CD4-positive, alpha-beta T cell treated with Interleukin-15 for 1 hour (primary cell): ENCODE measurements at regions not wholly inside any gene's neighbourhood (a gene's known extent, or its start where the extent isn't known, plus 50 kb on each side); places are given as distances from the start of the nearest gene placed in this dataset.
"Not testable (repeated sequence)": the region's sequence is repeated elsewhere in the genome, so short reads cannot be mapped to it uniquely, and the experiment has no call there.

Experiments used
- DNase-seq: peaks from one replicate; pipeline ENCODE4 v3.0.0-alpha.2; 2020

DNA sequence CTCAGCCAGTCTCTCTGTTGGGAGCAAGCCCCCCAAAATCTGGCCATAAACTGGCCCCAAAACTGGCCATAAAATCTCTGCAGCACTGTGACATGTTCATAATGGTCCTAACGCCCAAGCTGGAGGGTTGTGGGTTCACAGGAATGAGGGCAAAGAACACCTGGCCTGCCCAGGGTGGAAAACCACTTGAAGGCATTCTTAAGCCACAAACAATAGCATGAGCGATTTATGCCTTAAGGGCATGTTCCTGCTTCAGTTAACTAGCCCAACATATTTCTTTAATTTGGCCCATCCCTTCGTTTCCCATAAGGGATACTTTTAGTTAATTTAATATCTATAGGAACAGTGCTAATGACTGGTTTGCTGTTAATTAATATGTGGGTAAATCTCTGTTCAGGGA, 205.8 kb downstream of the ALG10 start:
- DNase-seq = not testable (repeated sequence)

DNA sequence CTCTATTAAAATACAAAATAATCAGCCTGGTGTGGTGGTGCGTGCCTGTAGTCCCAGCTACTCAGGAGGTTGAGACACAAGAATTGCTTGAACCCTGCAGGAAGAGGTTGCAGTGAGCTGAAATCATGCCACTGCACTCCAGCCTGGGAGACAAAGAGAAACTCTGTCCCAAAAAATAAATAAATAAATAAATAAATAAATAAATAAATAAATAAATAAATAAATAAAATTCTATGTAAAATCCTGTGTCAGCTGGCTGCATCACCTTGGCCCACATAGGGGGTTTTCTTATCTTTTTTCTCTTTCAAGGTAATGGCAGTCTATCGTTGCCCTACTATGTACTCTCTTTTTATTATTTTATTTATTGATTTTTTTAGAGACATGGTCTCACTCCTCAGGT, 206.7 kb downstream of the ALG10 start:
- DNase-seq = not testable (repeated sequence)

DNA sequence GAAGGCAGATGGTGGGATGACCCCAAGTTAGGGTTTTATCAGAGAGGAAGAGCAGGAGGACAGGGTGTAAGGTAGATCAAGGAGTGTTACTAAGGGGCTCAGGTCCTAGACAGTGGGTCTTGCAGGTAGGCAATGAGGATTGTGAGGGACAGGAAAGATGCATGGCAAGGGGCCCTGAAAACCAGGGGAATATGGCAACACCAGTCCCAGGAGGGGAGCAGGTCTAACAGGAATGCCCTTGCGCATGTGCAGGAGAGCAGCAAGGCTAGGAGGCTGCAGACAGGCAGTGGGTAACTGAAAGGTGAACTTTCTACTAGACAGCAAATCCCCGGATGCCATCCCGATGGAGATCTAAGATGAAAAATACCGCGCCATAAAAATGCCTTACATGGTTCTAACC, 211.3 kb downstream of the ALG10 start:
- DNase-seq = no peak

DNA sequence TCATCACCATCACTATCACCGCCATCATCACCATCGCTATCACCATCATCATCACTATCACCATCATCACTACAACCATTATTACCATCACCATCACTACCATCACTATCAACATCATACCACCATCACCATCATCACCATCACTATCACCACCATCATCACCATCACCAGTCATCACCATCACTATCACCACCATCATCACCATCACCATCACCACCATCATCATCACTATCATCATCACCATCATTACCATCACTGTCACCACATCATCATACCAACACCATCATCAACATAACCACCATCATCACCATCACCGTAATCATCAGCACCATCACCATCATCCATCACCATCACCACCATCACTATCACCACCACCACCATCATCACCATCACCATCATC, 213.8 kb downstream of the ALG10 start:
- no peak for DNase-seq

DNA sequence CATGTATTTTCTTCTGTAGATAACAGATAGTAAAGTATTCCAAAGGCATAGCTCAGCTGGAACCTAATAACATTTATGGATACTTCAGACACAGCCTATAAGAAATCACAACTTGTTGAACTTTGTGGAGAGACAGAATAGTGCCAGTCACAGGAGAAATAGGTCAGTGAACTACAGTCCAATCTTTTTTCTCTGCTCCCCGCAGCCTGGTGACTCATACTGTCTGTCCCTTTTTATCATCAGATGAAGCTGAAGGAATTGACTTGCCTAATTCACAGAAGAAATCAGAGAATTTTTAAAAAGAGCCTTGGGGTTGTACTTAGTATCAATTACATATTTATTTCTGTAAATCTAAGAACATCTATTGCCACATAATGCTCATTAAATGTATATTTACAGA, 222.3 kb downstream of the ALG10 start:
- DNase-seq = no peak

DNA sequence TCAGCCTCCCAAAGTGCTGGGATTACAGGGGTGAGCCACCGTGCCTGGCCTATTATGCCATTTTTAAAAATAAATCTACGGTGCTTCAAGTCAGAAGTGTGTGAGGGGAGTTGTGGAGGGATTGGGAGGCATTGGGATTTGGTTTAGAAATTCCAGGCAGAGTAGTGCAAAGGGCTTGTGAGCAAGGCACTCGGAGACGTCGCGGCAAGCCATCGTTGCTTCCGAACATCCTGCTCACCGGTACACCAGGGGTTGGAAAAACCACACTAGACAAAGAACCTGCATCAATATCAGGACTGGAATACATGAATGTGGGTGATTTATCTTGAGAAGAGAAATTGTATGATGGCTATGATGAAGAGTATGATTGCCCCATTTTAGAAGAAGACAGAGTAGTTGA, 227.0 kb downstream of the ALG10 start:
- DNase-seq = no peak

DNA sequence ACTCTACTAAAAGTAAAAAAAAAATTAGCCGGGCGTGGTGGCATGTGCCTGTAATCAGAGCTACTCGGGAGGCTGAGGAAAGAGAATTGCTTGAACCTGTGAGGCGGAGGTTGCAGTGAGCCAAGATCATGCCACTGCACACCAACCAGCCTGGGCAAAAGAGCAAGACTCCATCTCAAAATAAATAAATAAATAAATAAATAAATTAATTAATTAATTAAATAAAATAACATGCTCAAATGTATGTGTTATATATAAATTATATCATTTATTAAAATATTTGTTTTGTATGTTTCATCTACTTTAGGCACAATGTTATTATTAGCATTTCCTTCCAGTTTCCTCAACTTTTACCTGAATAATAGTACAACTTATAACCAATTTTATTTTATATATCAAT, 229.6 kb downstream of the ALG10 start:
- not testable (repeated sequence) for DNase-seq

DNA sequence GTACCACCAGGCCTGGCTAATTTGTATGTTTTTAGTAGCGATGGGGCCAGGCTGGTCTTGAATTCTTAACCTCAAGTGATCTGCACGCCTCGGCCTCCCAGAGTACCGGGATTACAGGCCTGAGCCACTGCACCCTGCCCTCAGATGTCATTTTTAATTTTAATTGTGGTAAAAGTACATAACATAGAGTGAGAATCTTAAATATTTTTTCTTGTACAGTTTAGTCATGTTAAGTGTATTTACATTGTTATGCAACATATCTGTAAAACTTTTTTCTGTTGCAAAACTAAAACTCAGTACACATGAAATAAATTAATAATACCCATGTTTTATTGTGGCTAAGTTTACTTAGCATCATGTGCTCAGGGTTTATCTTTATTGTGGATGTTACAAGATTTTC, 231.4 kb downstream of the ALG10 start:
- no peak for DNase-seq

DNA sequence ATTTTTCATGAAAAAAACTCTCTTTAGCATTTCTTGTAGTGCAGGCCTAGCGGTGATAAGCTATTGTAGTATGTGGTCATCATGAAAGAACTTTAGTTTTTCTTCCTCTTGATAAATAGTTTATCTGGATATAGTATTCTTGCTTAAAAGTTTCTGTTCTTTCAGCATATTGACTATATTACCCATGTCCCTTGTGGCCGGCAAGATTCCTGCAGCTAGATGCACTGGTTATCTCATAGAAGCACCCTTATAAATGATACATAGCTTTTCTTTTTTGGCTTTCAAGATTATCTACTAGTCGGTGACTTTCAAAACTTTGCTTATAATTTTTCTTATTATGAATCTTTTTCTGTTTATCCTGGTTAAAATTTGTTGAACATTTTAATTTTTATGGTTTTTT, 234.8 kb downstream of the ALG10 start:
- no peak for DNase-seq

DNA sequence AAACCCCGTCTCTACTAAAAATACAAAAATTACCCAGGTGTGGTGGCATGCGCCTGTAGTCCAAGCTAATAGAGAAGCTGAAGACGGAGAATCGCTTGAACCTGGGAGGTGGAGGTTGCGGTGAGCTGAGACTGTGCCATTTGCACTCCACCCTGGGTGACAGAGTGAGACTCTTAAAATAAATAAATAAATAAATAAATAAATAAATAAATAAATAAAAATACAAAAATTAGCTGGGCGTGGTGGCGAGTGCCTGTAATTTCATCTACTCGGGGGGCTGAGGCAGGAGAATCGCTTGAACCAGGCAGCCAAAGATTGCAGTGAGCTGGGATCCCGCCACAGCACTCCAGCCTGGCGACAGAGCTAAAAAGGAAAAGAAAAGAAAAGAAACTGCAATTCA, 239.8 kb downstream of the ALG10 start:
- not testable (repeated sequence) for DNase-seq

DNA sequence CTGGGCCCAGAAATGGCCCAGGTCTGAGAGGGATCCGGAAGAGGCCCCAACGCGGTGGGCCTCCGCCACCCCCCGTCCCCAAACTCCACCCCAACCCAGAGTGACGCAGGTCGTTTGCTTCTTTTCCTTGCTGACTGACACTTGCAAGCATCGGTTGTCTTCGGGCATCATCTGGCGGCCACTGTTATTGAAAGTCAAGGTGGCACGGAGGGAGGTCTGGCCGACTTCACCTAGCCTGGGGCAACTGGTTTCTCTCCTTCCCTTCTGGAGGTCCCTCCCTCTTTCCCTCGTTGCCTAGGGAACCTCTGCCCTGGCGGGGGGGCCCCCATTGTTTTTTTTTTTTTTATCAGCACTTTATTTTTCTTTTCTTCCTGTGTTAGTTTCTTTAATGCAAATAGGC, 241.8 kb downstream of the ALG10 start:
- no peak for DNase-seq

DNA sequence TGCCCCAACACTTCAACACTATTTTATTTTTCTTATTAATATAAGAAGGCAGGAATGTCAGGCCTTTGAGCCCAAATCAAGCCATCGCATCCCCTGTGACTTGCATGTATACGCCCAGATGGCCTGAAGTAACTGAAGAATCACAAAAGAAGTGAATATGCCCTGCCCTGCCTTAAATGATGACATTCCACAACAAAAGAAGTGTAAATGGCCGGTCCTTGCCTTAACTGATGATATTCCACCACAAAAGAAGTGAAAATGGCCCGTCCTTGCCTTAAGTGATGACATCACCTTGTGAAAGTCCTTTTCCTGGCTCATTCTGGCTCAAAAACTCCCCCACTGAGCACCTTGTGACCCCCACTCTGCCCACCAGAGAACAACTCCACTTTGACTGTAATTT, 251.4 kb downstream of the ALG10 start:
- not testable (repeated sequence) for DNase-seq

DNA sequence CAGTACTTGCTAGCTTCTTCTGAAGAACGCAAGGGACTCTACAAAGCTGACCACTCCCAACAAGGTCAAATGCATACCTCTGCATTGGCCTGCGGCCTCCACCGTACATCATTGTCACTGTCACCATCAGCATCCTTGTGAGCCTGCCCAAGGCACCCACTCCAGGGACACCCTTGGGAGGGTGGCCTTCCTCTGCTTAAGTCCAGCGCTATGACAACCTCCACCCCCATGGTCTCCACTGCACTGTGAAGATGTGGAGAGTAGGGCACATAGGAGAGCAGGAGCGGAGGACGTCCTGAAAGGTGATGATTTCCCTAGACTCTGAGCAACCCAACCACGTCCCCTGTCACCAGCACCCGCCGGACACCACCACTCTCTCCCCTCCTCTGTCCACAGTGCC, 252.8 kb downstream of the ALG10 start:
- no peak for DNase-seq

DNA sequence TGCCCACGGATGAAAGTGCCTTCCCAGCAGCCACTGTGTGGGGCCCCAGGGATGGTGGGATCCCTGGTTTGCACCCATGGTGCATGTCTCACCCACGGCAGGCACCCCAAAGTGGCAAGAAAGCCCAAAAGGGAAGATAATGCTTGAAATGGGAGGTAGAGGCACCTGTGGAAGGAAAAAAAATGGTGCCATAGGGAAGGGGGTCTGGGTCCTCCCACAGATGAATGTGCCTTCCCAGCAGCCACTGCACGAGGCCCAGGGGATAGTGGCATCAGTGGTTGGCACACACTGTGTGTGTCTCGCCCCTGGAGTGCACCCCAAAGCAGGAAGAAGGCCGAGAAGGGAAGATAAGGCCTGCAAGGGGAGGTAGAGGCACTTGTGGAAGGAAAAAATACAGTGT, 264.2 kb downstream of the ALG10 start:
- DNase-seq = no peak

DNA sequence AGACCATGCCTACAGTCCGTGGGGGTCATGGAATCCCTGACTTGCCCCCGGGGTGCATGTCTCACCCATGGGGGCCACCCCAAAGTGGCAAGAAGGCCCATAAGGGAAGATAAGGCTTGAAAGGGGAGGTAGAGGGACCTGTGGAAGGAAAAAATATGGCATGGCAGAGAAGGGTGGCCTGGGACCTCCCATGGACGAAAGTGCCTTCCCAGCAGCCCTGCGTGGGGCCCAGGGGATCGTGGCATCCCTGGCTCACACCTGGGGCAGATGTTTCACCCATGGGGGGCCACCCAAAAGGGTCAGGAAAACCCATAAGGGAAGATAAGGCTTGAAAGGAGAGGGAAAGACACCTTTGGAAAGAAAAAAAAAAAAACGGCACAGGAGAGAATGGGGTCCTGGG, 264.6 kb downstream of the ALG10 start:
- no peak for DNase-seq

DNA sequence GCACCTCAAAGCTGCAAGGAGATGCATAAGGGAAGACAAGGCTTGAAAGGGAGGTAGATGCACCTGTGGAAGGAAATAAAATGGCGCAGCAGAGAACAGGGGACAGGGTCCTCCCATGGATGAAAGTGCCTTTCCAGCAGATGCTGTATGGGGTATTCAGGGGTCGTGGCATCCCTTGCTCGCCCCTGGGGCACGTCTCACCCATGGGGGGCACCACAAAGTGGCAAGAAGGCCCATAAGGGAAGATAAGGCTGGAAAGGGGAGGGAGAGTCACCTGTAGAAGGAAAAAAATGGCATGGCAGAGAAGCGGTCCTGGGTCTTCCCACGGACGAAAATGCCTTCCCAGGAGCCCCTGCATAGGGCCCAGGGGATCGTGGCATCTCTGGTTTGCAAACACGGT, 265.1 kb downstream of the ALG10 start:
- DNase-seq = no peak

DNA sequence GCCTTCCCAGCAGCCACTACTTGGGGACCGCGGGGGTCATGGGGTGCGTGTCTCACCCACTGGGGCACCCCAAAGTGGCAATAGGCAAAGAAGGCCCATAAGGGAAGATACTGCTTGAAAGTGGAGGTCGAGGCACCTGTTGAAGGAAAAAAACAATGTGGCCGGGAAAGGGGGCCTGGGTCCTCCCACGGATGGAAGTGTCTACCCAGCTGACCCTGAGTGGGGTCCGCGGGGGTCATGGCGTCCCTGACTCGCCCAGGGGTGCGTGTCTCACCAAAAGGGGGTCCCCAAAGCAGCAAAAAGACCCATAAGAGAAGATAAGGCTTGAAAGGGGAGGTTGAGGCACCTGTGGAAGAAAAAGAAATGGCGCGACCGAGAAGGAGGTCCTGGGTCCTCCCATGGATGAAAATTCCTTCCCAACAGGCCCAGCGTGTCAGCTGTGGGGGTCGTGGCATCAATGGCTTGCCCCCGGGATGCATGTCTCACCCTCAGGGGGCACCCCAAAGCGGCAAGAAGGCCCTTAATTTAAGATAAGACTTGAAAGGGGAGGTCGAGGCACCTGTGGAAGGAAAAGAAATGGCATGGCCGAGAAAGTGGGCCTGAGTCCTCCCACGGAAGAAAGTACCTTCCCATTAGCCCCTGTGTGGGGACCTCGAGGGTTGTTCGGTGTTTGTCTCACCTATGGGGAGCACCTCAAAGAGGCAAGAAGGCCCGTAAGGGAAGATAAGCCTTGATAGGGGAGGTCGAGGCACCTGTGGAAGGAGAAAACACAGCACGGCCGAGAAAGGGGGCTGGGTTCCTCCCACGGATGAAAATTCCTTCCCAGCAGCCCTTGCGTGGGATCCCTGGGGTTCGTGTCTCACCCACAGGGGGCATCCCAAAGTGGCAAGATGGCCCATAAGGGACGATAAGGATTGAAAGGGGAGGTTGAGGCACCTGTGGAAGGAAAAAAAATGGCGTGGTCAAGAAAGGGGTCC, 266.0 kb downstream of the ALG10 start:
- no peak for DNase-seq

DNA sequence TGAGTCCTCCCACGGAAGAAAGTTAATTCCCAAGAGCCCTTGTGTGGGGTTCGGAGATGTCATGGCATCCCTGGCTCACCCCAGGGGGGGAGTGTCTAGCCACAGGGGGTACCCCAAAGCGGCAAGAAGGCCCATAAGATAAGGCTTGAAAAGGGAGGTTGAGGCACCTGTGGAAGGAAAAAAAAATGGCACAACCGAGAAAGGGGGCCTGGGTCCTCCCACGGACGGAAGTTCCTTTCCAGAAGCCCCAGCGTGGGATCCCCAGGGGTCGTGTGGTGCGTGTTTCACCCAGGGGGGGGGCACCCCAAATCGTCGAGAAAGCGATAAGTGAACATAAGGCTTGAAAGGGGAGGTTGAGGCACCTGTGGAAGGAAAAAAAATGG, 266.7 kb downstream of the ALG10 start:
- no peak for DNase-seq

DNA sequence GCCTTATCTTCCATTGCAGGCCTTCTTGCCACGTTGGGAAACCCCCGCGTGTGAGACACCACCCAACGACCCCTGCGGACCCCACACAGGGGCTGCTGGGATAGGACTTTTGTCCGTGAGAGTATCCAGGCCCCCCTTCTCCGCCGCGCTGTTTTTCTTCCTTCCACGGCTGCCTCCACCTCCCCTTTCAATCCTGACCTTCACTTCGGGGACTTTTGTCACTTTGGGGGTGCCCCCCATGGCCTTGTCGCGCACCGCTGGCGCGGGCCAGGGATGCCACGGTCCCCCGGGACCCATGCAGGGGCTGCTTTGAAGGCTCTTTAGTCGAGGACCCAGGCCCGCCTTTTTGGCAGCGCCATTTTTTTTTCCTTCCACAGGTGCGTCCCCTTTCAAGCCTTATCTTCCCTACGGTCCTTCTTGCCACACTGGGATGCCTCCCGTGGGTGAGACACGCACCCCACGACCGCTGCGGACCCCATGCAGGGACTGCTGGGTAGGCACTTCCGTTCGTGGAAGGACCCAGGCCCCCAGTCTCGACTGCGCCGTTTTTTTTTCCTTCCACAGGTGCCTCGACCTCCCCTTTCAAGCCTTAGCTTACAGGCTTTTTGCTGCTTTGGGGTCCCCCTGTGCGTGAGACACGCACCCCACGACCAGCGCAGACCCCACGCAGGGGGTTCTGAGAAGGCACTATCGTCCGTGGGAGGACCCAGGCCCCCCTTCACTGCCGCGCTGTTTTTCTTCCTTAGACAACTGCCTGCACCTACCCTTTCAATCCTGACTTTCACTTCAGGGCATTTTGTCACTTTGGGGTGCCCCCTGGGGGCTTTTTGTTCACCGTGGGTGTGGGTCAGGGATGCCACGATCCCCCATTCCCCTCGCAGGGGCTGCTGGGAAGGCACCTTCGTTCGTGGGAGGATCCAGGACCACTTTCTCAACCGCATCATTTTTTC, 267.4 kb downstream of the ALG10 start:
- DNase-seq = no peak

DNA sequence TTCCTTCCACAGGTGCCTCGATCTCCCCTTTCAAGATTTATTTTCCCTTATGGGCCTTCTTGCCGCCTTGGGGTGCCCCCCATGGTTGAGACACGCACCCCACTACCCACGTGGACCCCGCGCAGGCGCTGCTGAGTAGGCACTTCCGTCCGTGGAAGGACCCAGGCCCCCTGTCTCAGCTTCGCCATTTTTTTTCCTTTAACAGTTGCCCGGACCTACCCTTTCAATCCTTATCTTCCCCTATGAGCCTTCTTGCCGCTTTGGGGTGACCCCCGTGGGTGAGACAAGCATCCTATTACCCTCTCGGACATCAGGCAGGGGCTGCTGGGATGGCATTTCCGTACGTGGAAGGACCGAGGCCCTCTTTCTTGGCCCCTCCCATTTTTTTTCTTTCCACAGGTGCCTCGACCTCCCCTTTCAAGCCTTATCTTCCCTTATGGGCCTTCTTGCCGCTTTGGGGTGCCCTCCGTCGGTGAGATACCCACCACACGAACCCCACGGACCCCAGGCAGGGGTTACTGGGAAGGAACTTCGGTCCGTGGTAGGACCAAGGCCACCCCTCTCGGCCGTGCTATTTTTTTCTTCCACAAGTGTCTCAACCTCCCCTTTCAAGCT, 268.2 kb downstream of the ALG10 start:
- DNase-seq = no peak

DNA sequence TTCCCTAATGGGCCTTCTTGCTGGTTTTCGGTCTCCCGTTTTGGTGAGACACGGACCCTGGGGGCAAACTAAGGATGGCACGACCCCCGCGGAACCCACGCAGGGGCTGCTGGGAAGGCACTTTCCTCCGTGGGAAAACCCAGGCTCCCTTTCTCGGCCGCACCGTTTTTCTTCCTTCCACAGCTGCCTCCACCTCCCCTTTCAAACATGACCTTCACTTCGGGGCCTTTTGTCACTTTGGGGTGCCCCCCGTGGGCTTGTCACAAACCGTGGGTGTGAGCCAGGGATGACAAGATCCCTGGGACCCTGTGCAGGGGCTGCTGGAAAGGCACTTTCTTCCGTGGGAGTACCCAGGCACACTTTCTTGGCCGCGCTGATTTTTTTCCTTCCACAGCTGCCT, 268.7 kb downstream of the ALG10 start:
- no peak for DNase-seq

DNA sequence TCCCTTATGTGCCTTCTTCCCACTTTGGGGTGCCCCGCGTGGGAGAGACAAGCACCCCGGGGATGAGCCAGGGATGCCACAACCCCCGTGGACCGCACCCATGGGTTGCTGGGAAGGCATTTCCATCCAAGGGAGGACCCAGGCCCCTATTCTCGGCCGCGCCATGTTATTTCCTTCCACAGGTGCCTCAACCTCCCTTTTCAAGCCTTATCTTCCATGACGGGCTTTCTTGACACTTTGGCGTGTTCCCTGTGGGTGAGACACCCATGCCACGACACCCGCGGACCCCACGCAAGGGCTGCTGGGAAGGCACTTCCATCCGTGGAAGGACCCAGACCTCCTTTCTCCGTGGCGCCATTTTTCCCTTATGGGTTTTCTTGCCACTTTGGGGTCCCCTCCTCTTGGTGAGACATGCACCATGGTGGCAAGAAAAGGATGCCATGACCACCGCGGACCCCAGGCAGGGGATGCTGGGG, 269.2 kb downstream of the ALG10 start:
- DNase-seq = no peak
